NAMALWA (cell line): ENCODE measurements at regions not wholly inside any gene's neighbourhood (a gene's known extent, or its start where the extent isn't known, plus 50 kb on each side); places are given as distances from the start of the nearest gene placed in this dataset.
"Not testable (repeated sequence)": the region's sequence is repeated elsewhere in the genome, so short reads cannot be mapped to it uniquely, and the experiment has no call there.

Experiments used
- DNase-seq: peaks from one replicate; pipeline ENCODE4 v3.0.0-alpha.2; 2015; ENCODE audit warnings: low spot score

DNA sequence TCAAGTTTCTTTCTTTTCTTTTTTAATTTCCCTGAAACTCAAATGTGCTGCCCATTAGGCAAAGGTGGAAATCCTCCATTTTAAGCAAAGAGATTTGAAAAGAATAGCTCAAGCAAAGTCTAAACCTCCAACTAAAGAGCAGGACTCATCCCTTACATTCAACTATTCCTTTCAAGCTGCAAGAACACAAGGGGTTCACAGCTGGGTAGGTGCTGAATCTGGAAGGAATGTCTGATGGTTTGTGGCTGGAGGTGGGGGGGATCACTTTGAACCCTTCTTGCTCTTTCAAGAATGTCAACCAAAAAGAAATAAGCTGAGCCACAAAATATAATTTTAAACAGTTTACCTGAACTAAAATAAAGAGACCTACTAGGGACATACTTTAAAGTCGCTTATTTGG, 375.7 kb upstream of the CDH10 start:
- no peak for DNase-seq

DNA sequence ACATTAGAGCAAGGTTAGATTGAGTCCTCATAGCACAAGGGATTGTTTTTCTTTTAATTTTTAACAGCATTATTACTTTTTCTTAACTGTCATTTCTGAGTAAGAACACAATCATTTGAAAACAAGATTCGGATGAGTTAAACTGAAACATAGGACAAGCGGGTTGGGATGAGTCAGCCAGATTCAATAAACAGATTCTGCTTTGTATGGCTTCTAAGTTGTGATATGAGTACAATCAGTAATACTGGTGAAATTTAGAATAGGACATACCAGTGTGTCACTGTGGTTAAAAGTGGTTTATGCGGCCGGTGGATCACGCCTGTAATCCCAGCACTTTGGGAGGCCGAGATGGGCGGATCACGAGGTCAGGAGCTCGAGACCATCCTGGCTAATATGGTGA, 364.3 kb upstream of the CDH10 start:
- no peak for DNase-seq

DNA sequence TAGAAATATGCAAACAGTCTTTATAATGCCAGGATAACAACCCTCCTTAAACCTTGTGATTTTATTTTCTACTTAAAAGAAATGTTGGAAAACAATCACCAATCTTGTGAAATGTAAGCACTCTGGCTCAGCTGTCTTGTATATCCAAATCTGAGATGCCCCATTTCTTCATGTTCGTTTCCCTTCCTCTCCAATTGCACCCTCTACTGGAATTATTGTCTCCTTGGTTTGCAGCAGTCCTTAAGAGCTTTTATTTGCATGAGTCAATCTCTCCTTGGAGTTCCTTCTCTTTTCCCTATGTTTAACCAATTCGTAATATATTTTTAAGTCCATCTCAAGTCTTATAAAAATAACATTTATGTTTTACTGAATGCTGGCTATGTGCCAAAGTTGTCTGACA, 362.0 kb upstream of the CDH10 start:
- peak; percentile 26 for DNase-seq

DNA sequence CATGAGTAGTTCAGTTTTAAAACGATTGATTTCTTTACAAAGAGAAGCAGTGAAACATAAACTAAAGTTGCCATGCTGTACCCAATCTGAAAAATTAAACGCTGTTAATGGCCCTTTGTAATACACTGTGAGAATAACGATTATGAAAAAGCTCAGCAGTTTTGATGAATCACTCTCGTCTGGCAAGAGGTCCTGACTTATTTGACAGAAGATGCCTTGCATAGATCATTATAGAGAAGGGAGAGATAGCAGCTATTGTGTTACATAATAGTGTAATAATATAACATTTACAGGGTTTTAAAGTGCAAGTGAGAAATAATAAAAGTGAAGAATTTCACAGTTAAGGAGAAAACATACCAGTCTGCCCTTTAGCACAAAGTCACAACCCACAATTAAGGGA, 361.5 kb upstream of the CDH10 start:
- DNase-seq, result no peak

DNA sequence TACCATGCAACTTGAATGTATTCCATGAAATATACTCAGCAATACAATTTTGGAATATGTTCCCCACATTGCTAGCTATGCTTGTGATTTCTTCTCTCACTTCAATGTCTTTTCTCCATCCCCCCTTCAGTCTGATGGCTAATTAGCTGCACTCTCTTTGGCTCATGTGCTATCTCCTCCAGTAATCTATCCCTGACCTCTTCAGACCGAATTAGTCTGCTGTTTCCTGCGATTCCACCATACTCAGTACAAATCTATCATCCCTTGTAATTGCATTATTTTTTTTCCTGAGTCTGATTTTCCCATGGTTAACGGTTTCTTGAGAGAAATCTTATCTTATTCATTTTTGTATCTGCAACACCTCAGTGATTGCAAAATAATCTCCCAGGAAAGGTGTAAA, 360.7 kb upstream of the CDH10 start:
- no peak for DNase-seq

DNA sequence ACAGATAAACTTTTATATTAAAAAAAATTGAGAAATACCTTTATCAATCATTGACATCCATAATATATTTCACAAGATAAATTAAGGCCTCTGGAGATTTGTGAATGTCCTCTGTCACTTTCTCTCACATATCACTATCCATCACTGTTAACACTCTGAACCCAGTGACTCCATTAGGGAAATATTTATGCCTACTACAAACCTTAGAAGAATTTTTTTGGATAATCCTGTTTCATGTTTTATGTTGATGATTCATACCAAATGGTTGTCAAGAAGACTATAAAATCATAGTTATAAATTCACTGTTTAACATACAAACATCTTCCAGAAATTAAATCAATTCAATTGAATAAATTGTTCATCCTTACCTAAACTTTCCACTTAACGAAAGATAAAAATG, 357.6 kb upstream of the CDH10 start:
- no peak for DNase-seq

DNA sequence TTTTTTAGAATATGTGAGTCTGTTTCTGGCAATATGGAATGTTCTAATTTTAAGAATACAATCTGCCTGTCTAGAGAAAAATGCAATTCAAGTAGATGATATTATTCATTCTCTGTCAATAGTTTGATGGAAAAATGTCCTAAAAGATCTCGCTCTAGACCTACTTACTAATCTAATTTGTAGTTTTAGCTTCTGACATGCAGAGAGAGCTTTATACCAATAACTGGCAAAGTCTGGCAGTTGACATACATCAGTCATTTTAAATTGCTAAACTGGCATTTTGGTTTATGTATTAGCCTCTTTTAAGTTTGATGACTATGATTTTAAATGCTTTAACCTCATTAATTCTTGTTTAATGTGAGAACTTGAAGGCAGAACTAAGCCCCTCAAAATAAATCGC, 355.0 kb upstream of the CDH10 start:
- DNase-seq, result no peak

DNA sequence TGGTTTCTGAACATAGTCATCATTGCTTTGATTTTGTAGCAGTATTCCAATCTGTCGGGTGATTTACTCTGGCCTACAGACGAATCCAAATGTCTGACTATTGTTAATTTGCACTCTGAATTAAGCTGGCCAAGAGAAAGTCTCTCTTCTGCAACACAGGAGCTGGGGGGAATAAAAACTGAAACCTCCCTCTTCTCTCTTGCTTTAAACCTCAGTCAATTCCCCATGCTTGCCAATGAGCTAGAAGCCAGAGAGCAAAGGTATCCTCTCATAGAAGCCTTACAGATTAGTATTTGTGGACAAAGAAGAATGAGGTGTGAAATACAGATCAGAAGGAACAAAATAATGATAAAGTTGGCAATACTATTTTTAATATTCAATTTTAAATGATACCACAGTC, 353.9 kb upstream of the CDH10 start:
- DNase-seq, result no peak

DNA sequence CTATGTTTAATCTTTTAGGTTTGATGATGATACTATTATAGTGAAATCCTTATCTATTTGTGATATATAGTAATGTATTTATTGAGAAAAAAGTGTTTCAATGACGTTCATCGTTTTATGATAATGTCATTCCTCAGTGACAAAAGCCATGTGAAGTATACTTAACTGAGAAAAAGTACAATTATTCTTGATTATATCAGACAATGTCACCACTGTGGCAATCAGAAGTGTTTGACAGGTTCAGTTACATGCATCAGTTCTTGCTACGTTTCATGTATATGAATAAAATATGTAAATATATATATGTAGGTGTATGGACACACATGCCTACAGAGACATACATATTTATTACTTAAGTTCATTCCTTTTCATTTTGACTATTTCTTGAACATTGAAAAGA, 341.5 kb upstream of the CDH10 start:
- no peak for DNase-seq

DNA sequence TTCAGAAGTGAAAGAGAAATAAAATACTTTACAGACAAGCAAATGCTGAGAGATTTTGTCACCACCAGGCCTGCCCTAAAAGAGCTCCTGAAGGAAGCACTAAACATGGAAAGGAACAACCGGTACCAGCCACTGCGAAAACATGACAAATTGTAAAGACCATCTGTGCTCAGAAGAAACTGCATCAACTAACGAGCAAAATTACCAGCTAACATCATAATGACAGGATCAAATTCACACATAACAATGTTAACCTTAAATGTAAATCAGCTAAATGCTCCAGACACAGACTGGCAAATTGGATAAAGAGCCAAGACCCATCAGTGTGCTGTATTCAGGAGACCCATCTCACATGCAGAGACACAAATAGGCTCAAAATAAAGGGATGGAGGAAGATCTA, 333.8 kb upstream of the CDH10 start:
- DNase-seq, result not testable (repeated sequence)

DNA sequence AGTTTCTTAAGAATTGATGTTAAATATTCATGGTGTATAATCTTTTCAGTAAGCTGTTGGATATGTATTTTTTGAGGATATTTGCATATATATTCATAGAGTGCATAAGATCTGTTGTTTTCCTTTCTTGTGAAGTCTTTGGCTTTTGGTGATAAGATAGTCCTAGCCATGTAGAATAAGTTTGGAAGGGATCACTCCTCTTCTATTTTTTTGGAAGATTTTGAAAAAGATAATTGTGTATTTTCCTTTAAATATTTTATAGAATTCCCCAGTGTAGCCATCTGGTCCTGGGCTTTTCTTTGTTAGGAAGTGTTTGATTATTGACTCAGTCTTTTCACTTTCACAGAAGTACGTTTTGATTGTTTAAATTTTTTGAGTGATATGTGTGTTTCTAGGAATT, 318.8 kb upstream of the CDH10 start:
- no peak for DNase-seq

DNA sequence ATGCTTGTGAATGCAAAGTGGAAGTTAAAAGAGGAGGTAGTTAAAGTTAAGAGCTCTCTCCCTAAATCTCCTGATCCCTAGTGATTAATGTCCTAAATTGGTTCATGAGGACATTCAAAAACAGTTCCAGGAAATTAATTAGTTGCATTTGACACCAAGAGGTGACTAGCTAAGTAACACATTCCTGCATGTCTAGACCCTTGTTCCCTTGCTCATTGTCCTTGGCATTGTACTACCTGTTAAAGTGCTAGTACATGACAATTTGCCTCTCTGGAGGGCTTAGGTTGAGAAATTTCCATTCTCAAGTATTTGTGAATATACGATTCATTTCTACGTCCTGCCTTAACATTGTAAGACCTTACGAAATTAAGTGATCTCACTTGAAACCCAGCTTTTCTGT, 278.6 kb upstream of the CDH10 start:
- DNase-seq, result no peak

DNA sequence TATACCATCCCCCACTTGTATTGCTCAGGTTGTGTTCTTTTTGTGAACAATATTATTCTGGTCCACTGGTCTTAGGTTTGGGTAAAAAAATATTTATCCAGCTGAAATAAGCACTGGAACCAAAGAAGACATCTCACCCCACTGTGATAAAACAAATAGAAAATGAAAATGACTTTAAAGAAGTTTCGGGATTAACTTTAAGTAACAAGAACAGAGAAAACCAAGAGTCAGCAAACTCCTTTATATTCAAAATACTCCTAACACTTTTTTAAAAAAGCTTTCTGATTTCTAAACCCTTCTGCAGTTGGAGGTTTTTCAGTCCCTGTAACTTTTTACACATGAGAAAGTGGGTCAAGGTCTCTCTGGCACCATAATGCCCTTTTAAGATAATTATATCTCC, 273.9 kb upstream of the CDH10 start:
- no peak for DNase-seq

DNA sequence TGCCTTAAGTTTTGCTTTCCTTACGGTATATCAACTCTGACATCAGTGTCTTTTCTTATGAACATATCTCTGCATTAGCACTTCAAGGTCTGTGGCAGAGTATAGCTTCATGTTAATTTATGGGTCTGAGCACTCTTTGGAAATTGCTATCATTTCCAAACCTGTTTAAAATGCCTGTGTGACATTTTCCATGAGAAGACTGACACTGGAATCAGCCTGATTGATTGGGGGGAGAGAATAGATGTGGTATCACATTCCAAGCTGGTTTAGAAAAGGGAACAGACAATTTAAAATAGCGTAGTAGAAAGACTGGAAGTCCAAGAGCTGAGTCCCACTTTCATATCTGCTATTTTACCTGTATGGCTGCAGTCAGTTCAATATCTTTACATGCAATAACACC, 272.1 kb upstream of the CDH10 start:
- DNase-seq, result no peak

DNA sequence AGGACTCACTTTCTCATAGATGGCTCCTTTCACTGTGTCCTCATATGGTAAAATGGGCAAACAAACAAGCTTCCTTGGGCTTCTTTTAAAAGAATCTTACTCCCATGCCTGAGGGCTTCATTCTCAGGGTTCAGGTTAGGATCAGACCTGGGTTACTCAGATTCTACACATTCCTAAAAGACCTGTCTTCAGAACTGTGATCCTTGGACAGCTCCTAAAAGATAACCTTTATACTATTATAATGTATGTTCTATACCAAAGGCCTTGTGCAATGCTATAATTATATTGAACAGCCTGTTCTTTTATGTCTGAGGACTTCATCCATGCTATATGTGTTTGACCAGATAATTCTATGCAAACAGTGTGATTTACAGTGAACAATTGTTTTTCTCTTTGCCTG, 264.4 kb upstream of the CDH10 start:
- no peak for DNase-seq

DNA sequence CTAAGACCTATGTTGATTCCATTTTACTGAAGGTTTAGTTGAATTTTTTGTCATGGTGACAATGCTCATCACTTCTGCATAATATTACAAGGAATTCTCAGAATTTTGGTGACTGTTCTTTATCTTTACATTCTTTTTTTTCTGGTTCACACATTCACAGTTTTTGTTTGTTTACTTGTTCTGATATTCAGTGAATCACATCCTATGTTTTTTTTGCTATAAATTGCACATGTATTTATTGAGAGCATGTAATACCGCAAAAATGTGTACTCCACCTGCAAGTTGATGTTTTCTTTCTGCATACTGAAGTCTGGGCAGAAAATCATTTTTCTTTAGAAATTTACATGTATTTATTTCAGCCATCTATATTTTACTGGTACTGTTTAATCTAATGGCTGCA, 261.9 kb upstream of the CDH10 start:
- no peak for DNase-seq

DNA sequence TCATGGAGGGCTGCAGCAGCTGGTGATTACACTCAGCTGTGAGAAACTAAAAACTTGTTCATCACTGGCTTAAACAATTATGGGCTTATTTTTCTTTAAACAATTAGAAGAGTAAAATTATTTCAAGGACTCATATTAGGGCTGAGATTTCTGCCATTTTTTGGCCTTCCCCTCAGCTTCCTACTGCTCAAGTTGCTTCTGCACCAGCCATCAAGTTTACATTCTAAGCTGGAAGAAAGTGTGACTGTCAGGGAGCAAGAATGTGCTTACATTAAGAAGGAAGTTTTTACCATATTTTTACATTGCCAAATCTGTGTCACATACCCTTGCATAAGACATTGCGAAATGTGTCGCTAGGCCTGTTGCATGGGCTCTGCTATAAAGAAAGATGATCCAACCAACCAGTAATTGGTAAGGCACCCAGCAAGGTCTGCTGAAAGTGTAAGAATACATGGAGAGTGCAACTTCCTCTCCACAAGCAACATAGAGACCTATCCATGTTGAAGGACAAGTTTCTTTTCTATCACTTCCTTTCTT, 260.3 kb upstream of the CDH10 start:
- no peak for DNase-seq

DNA sequence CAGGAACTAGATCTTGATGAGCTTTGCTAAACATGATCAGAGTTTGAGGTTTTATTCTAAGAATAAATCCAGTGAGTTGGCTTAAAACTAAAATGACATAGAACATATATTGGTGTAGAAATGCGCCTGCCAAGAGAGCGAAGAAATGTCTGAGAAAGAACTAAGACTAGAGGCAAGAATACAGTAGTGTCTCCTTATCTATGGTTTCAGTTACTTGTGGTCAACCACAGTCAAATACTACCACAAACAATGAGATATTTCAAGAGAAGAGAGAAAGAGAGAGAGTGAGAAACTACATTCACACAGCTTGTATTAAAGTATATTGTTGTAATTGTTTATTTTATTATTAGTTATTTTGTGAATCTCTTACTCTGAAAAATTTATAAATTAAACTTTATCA, 254.4 kb upstream of the CDH10 start:
- no peak for DNase-seq

DNA sequence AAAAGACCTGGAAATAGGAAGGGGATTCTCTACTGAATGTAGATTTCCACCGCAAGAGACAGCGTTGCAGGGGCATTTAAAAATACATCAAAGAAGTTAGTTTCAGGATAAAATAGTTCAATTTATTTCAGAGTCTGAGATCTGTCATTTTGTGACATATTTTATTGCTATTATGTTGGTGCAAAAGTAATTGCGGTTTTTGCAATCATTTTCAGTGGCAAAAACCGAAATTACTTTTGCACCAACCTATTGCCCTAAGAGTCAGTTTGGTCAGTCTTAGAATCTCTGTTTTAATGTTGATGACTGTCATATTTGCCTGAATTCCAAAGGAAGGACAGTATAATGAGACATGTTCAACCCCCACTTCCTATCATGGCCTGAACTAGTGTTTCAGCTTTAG, 219.5 kb upstream of the CDH10 start:
- DNase-seq, result no peak

DNA sequence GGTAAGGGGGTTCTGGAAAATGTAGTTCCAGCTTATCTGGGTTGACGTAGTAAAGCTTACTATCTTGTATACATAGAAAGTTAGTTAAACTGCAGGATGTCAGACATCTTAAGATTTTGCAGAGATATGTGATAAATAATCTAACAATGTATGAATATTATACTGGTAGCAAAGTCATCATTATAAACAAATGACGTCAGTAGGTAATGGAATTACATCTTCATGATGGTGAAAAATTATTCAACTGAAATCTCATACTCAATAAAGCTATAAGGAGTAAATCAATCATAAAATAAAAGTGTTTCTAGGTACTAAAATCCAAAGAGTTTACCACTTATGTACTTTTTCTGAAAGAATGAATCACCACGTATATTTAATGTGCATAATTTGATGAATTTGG, 217.3 kb upstream of the CDH10 start:
- DNase-seq, result no peak

DNA sequence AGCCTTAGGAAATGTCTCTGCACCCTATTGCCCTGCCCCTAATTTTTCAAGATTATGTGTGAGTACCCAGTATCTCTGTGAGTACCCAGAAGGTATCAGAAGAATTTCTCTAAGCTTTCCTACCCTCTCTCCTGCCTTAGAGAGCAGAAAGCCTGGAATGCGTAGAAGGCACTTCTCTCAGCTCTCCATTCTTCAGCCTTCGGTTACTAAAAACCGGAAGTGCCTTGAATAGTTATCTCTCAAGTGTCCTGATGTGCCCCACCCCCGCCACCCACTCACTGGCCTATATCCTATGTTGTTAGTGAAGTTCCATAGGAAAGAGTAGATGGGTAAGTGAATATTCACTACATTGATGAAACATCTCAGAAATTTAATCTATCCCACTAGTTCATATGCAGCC, 210.7 kb upstream of the CDH10 start:
- no peak for DNase-seq

DNA sequence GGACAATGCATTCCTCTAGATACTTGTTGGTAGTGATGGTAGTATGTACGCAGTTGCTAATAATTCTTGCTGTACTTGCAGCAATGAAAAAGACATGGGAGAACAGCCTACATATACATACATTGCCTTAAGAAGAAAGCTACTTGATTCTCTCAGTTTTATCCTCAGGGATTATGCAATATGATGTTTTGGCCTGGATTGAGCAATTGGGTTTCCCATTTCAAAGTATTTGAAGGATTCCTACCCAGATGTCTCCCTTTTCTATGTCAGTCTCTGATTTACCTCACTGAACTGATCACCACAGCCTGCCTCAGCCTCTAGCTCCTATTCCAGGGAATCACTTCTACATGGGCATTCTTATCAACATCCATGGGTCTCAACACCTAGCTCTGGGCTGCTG, 210.1 kb upstream of the CDH10 start:
- DNase-seq, result no peak

DNA sequence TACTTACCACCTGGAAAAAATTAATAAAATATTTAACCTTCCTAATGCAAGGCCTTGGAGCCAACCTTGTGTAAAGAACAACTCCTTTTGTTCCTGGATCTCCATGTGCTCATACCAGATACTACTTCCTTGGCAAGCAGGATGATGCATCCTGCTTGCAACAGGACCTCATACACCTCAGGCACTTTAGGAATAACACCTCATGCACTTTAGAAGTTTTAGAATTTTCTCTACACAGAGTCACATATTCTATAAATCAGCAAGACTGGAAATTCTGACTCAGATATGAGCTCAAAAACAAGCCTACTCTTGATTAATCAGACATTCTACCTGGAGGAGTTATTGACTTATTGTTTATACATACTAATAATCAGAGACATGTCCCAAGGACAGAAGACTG, 209.6 kb upstream of the CDH10 start:
- no peak for DNase-seq

DNA sequence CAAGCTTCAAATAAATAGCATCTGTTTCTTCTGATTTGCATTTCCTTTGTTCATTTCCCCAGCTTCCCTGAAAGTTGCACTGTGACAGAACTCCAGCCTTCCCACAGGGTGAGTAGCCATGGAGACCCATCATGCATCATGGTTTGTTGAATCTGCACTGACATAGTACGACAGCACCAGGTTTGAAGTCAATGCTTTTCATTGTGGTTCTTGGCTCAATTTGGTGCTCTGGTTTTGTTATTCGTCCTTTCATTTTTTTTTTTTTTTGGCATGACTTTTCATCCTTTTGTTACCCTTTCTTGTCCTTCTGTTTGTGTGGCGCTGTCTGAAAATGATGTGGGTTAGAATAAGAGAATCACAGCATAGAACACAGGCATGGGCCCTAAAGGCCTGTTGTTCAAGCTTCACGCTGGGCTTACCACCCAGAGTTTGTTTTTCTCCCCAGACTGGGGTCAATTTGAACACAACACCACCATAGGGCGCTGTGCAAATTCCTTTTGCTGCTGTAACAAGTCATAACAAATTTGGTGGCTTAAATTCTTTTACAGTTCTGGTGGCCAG, 206.2 kb upstream of the CDH10 start:
- DNase-seq, result no peak

DNA sequence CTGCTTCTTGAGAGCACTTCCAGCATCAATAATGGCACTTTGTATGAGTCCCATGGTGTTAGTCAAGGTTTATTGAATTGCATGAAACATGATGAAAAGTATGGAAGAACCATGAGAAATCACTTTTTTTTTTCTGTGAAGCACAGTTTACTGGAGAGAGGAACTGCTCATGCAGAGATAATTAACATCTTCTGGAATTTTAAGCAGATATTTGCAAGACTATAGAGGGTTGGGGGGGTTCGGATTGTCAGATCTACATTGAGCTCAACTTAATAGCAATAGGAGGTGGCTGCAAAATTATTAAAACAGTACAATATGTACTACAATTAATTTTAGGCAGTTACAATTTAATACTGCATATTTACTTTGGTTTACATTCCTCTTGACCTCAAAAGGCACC, 204.4 kb upstream of the CDH10 start:
- no peak for DNase-seq
